ENCODE measurements at regions not wholly inside any gene's neighbourhood (a gene's known extent, or its start where the extent isn't known, plus 50 kb on each side); places are given as distances from the start of the nearest gene placed in this dataset.

GRCh38 chr16:86110726-86111125 is 211.8 kb downstream of the IRF8 start:
- no peak for DNase-seq

- DNase-seq: no peak
Measured at GRCh38 chr16:86112178-86112577, 213.2 kb downstream of the IRF8 start.

GRCh38 chr16:86117235-86117634 is 218.3 kb downstream of the IRF8 start:
- DNase-seq: no peak

- no peak for DNase-seq
Measured at GRCh38 chr16:86117756-86118155, 218.8 kb downstream of the IRF8 start.

GRCh38 chr16:86118467-86119307 is 219.7 kb downstream of the IRF8 start:
- DNase-seq: no peak

- no peak for DNase-seq
Measured at GRCh38 chr16:86120201-86121192, 221.5 kb downstream of the IRF8 start.

- DNase-seq: no peak
Measured at GRCh38 chr16:86121374-86122010, 222.5 kb downstream of the IRF8 start.

- no peak for DNase-seq
Measured at GRCh38 chr16:86122681-86123342, 223.8 kb downstream of the IRF8 start.

GRCh38 chr16:86124321-86124720 is 225.4 kb downstream of the IRF8 start:
- no peak for DNase-seq

GRCh38 chr16:86126891-86127290 is 227.9 kb downstream of the IRF8 start:
- no peak for DNase-seq

- DNase-seq: no peak
Measured at GRCh38 chr16:86127366-86127765, 228.4 kb downstream of the IRF8 start.

GRCh38 chr16:86128246-86128645 is 229.3 kb downstream of the IRF8 start:
- DNase-seq: no peak

GRCh38 chr16:86129541-86129940 is 230.6 kb downstream of the IRF8 start:
- no peak for DNase-seq

GRCh38 chr16:86133377-86133776 is 234.4 kb downstream of the IRF8 start:
- no peak for DNase-seq

GRCh38 chr16:86133847-86134375 is 234.9 kb downstream of the IRF8 start:
- no peak for DNase-seq

- no peak for DNase-seq
Measured at GRCh38 chr16:86134802-86135461, 236.0 kb downstream of the IRF8 start.

GRCh38 chr16:86137359-86137758 is 238.4 kb downstream of the IRF8 start:
- DNase-seq: no peak

- no peak for DNase-seq
Measured at GRCh38 chr16:86138121-86139085, 239.4 kb downstream of the IRF8 start.

- DNase-seq: no peak
Measured at GRCh38 chr16:86142801-86143236, 243.9 kb downstream of the IRF8 start.

All from muscle of arm (tissue), 1 donor.